ENCODE measurements at regions not wholly inside any gene's neighbourhood (a gene's known extent, or its start where the extent isn't known, plus 50 kb on each side); places are given as distances from the start of the nearest gene placed in this dataset.

DNA sequence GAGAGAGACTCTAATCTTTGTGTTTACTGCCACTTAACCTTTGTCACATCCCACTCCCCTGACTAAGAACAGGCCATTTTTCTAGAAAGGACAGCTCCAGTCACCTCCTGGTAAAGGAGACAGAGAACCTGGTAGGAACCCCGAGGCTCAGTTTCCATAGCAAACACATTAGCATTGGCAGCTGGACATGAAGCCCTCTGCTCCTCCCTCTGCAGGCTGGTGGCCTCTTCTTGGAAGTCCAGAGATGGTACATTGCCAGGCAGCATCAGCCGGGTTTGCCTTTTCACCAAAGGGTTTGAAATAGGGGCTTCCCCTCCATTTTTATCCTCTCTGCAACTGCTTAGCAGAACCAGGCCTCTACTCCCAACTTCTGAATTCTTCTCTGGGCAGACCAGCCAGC, 213.4 kb upstream of the SEMA6D start:
- TF ChIP-seq, protein P1, sequence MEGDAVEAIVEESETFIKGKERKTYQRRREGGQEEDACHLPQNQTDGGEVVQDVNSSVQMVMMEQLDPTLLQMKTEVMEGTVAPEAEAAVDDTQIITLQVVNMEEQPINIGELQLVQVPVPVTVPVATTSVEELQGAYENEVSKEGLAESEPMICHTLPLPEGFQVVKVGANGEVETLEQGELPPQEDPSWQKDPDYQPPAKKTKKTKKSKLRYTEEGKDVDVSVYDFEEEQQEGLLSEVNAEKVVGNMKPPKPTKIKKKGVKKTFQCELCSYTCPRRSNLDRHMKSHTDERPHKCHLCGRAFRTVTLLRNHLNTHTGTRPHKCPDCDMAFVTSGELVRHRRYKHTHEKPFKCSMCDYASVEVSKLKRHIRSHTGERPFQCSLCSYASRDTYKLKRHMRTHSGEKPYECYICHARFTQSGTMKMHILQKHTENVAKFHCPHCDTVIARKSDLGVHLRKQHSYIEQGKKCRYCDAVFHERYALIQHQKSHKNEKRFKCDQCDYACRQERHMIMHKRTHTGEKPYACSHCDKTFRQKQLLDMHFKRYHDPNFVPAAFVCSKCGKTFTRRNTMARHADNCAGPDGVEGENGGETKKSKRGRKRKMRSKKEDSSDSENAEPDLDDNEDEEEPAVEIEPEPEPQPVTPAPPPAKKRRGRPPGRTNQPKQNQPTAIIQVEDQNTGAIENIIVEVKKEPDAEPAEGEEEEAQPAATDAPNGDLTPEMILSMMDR (IDR thresholded peaks at IDR 0.05 in 2 of 3, conservative IDR thresholded peaks at IDR 0.05 in 1 of 3; ENCODE audit: control insufficient read depth in 2 of 3, extremely low read depth in 1 of 3, insufficient read depth in 1 of 3, low read depth in 3 of 3, low read length in 3 of 3), result no peak
- no peak for TF ChIP-seq RB1 (IDR thresholded peaks at IDR 0.05; ENCODE audit: borderline replicate concordance)
- TF ChIP-seq TCF12 (IDR thresholded peaks at IDR 0.05; ENCODE audit: low read depth, low read length), result no peak
- no peak for TF ChIP-seq ZNF384 (IDR thresholded peaks at IDR 0.05; ENCODE audit: borderline replicate concordance, low read depth, low read length)
- no peak for TF ChIP-seq POLR2A (IDR thresholded peaks at IDR 0.05; ENCODE audit: low read depth, low read length)
- TF ChIP-seq RFX5 (IDR thresholded peaks at IDR 0.05; ENCODE audit: low read depth, low read length), result no peak
- no peak for TF ChIP-seq ZBED1 (IDR thresholded peaks at IDR 0.05; ENCODE audit: borderline replicate concordance)
- no peak for TF ChIP-seq TAF1 (IDR thresholded peaks at IDR 0.05; ENCODE audit: borderline replicate concordance, low read depth, low read length)
- no peak for TF ChIP-seq CEBPB (IDR thresholded peaks at IDR 0.05; ENCODE audit: borderline replicate concordance in 1 of 2, low read depth in 2 of 2, low read length in 2 of 2)
- no peak for TF ChIP-seq ZBTB4 (CRISPR knock-in tag; IDR thresholded peaks at IDR 0.05)
- no peak for TF ChIP-seq POLR2AphosphoS5 (IDR thresholded peaks at IDR 0.05; ENCODE audit: low read length)
- TF ChIP-seq BMI1 (IDR thresholded peaks at IDR 0.05; ENCODE audit: borderline replicate concordance), result no peak

Measured in GM12878 (cell line).